GM12892 (cell line): ENCODE measurements at regions not wholly inside any gene's neighbourhood (a gene's known extent, or its start where the extent isn't known, plus 50 kb on each side); places are given as distances from the start of the nearest gene placed in this dataset.

Experiments used
- DNase-seq: peaks from one replicate; pipeline ENCODE4 v3.0.0; 2011; ENCODE audit not compliant: insufficient read length
- FAIRE-seq: peaks from 2 replicates; lab custom pipeline; 2011; peaks lifted over from hg19 to GRCh38; lab: Jason Lieb, UNC
- POLR2A ChIP-seq: IDR thresholded peaks from 2 replicates; pipeline ENCODE4 v1.6.1; 2011; ENCODE audit warnings: low read depth, low read length, control low read depth
- POLR2AphosphoS5 ChIP-seq: IDR thresholded peaks from 2 replicates; pipeline ENCODE4 v1.6.1; 2011; ENCODE audit warnings: low read depth, low read length, control low read depth
- TAF1 ChIP-seq: IDR thresholded peaks from 2 replicates; pipeline ENCODE4 v1.6.1; 2011; ENCODE audit warnings: low read depth, mild to moderate bottlenecking, control low read depth, low read length, borderline replicate concordance

DNA sequence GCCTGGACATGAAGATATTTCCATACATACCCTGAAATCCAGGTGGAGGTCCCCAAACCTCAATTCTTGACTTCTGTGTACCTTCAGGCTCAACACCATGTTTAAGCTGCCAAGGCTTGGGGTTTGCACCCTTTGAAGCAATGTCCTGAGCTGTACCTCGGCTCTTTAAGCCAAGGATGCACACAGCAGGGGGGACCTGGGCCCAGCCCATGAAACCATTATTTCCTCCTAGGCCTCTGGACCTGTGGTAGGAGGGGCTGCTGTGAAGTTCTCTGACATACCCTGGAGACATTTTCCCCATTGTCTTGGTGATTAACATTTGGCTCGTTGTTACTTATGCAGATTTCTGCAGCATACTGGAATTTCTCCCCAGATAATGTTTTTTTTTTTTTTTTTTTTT, 184.3 kb upstream of the RGS18 start:
- DNase-seq = no peak
- no peak for TF ChIP-seq POLR2AphosphoS5
- FAIRE-seq = no peak

DNA sequence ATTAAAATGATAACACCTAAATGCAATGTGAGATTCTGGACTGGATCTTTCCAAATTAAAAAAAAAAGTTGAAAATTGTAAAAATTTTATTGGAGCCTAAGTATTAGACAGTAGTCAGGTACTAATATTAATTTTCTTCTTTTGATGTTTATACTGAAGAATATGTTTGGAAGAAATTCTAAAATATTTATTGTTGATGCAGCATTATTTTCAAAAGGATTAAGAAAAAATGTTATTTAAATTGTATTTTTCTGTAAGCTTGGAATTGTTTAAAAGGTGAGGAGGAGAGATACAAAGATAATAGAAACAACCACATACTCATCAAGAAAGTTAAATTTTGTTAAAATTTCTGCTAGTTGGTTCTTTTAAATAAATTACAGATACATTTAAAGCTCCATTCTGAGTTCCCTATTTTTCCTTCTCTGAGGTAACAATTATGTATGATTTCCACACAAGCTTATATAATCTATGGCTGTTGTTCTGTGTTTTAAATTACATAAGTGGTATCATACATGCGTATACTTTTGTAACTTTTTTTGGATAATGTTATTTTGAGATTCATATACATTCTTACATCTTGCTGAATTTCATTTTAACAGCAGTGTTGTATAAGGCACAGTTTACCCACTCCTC, 180.3 kb upstream of the RGS18 start:
- TF ChIP-seq POLR2A (no peak), POLR2AphosphoS5 (no peak), TAF1 (no peak)
- DNase-seq (no peak), FAIRE-seq (no peak)

DNA sequence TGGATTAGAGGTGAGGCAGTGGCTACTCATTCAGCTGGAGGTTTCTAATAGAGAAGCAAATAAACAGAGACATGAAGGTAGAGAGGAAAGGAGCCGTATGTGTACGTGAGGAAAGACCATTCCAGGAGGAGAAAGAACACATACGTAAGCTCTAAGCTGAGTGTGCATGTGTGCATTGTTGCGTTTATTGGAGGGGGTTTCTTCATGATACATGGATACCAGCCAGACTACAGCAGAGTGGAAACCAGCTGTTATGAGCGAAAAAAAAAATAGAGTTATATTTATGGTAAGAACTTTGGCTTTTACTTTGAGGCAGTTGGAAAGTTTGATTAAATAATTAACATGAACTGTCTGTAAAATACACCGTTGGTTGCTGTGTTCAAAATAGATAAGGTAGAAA, 173.4 kb upstream of the RGS18 start:
- FAIRE-seq = no peak
- TF ChIP-seq POLR2AphosphoS5 = no peak
- no peak for TF ChIP-seq TAF1
- no peak for TF ChIP-seq POLR2A
- no peak for DNase-seq

DNA sequence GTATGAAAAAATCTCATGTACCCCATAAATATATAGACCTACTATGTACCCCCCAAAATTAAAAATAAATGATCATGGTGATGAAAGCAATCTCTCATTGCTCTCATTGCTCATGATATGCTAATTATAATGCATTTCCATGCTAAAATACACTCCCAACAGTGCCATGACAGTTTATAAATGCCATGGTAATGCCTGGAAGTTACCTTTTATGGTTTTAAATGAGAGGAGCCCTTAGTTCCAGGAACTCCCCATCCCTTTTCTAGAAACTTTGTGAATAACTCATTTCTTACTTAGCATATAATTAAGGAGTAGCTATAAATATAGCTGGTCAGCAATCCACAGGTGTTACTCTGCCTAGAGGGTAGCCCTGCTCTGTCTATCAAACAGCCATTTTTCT, 166.1 kb upstream of the RGS18 start:
- no peak for FAIRE-seq
- TF ChIP-seq POLR2AphosphoS5 = no peak
- TF ChIP-seq TAF1 = no peak
- no peak for TF ChIP-seq POLR2A
- no peak for DNase-seq

DNA sequence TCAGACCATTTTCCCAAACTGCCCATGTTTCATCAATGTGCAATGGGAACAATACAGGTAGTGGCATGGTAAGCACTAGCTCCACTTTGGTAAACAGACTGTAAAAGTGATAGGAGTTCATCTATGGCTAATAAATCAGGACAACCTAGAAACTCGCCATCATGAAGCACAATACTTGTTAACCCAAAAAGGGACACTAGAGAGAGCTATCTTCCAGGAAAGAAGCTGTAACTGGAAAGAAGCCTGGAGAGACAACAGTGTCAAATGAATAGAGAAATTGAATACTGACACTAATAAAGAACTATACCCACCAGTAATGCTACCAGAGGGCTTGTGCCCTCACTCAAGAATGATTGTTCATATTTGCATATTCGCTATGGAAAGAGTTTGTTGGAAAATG, 164.7 kb upstream of the RGS18 start:
- FAIRE-seq (no peak), DNase-seq (no peak)
- TF ChIP-seq POLR2A (no peak), POLR2AphosphoS5 (no peak), TAF1 (no peak)

DNA sequence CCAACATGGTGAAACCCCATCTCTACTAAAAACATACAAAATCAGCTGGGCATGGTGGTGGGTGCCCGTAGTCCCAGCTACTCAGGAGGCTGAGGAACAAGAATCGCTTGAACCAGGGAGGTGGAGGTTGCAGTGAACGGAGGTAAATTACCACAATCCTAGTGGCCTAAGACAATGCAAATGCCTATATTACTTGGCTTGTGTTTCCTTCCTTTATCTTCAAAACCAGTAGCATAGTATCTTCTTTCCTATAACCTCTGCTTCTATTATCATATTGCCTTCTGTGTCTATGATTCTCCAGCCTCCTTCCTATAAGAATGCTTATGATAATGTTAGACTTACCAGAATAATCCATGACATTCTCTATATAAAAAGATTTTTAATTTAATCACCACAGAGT, 156.2 kb upstream of the RGS18 start:
- no peak for DNase-seq
- no peak for FAIRE-seq
- no peak for TF ChIP-seq TAF1
- TF ChIP-seq POLR2AphosphoS5 = no peak
- no peak for TF ChIP-seq POLR2A

DNA sequence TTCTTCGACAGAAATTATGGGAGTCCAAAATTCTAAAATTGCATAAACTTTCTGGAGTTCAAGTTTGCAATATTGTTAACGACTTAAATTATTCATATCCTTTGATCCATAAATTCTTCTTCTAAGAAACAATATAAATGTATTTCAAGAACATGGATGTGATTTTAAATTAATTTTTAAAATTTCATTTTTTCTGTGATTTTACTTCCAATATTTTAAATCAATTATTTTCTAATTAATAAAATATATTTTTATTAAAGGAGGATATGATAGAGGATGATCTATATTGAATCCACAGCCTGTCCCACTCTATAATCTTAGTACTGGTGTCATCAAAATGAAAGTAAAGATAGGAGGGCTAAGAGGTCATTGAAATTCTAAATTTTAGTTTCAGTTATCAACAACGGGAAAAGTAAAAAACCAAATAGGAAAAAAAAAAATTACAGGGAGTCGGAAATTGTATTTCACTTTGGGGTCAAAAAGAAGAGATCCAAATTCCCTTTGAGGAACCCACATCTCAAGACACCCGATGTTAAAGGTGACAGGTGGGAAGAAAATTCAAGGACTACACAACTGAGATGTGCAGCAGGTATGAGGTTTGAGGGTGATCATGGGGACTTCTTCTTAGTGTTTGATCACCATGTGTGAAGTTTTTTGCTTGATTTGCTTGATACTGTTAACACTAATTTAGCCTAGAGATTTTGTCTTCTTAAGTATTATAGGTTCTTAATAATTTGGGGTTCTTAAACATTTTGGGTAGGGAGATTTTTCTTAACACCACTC, 154.8 kb upstream of the RGS18 start:
- no peak for DNase-seq
- no peak for FAIRE-seq
- TF ChIP-seq POLR2A (no peak), POLR2AphosphoS5 (no peak), TAF1 (no peak)

DNA sequence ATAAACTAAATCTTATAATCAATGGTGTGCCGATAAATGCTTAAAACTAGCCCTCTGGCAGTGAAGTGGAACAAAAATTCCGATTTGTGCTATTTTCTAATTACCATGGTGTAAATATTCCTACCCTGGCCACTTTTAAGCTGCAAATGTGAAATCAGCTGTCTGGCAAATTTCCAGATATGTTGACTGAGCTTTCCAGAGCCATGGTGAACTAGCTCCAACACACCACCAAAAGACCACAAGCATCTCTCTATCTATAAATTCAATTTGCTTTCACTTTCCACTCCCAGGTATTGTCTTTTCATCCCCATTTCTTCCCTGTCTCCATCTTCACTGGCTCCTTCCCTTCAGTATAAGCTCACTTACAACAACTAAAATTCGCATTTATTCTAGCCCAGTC, 152.3 kb upstream of the RGS18 start:
- FAIRE-seq = no peak
- no peak for DNase-seq
- TF ChIP-seq POLR2AphosphoS5 (no peak), TAF1 (no peak), POLR2A (no peak)

DNA sequence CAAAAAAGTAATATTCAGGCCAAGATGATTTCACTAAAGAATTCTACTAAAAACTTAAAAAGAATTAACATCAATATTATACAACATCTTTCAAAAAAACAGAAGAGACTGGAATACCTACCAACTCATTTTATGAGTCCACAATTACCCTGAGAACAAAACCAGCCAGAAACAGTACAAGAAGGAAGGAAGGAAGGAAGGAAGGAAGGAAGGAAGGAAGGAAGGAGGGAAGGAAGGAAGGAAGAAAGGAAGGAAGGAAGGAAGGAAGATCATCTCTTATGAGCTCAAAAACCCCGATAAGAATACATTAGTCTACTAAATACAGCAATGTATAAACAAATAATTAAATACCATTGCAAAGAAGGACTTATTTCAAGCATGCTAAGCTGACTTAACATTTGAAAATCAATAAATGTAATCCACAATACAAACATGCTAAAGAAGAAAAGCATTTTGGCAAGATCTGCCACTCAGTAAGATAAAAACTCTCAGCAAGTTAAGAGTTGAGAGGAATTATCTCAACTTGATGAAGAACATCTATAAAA, 149.9 kb upstream of the RGS18 start:
- no peak for FAIRE-seq
- TF ChIP-seq TAF1 (no peak), POLR2A (no peak), POLR2AphosphoS5 (no peak)
- no peak for DNase-seq

DNA sequence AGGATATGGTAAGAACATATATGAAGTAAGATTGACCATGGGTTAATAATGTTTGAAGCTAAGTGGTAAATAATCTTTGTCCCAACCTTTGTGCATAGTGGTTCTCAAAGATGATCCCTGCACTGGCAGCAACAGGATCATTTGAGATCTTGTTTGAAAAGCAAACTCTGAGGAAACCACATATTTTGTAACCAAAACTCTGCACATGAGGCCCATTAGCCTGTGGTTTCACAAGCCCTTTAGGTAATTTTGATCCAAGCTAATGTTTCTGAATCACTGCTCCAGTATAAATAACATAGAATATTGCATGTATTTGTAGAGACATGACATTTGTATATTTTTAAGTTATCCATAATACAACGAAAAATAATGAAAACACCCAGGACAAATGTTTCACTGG, 147.9 kb upstream of the RGS18 start:
- FAIRE-seq (no peak), DNase-seq (no peak)
- TF ChIP-seq TAF1 (no peak), POLR2A (no peak), POLR2AphosphoS5 (no peak)

DNA sequence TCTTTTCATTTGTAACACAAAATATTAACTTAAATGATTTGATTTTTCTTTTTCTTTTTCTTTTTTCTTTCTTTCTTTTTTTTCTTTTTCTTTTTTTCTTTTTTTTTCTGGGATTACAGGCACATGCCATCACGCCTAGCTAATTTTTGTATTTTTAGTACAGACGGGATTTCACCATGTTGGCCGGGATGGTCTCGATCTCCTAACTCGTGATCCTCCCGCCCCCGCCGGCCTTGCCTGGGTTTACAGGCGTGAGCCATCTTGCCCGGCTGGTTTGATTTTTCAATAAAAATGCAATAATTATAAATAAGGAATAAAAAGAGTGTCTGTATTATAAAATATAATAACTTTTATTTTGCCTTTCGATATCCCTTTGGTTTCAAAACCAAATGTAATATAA, 146.7 kb upstream of the RGS18 start:
- FAIRE-seq = no peak
- TF ChIP-seq TAF1 (no peak), POLR2A (no peak), POLR2AphosphoS5 (no peak)
- DNase-seq = no peak

DNA sequence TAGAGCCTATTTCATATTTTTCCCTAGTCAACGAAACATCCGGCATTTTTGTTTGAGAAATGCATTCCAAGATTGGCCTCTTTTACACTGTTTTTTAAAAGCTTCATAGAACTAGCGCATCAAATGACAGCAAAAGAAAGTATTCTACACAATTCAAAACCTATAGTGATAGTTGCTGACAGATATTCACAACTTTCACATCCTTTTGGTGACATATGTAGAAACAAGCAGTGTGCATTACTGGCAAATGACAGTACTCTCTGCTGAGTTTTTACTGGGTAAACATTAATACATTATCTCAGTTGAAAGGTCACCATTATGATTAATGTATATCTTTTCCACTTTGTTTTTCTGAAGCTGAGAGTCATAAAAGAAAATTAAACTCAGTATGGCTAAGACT, 135.4 kb upstream of the RGS18 start:
- TF ChIP-seq POLR2A (no peak), POLR2AphosphoS5 (no peak), TAF1 (no peak)
- DNase-seq (no peak), FAIRE-seq (no peak)
